MM.1S (cell line): ENCODE measurements at regions not wholly inside any gene's neighbourhood (a gene's known extent, or its start where the extent isn't known, plus 50 kb on each side); places are given as distances from the start of the nearest gene placed in this dataset.

Source experiments
- DNase-seq: peaks from one replicate; pipeline ENCODE4 v3.0.0-alpha.2; 2015
- H2AFZ ChIP-seq: fragments of 300-600 bp; sonication (generic); 2 replicates; pipeline ENCODE4 v1.6.0; 2016; ENCODE audit warnings: antibody characterized with exemption, low read length
- H3F3A ChIP-seq: fragments of 300-600 bp; sonication (generic); 2 replicates; pipeline ENCODE4 v1.6.1; 2016; ENCODE audit warnings: mild to moderate bottlenecking, antibody characterized with exemption, low read length, moderate library complexity, mixed read lengths; ENCODE audit not compliant: insufficient read depth
- H3K27ac ChIP-seq: fragments of 300-600 bp; sonication (generic); 2 replicates; pipeline ENCODE4 v1.5.1; 2016; ENCODE audit warnings: mild to moderate bottlenecking, low read length
- H3K27me3 ChIP-seq: fragments of 300-600 bp; sonication (generic); replicated peaks from 2 replicates; pipeline ENCODE4 v1.6.0; 2016; ENCODE audit warnings: low read length; ENCODE audit not compliant: insufficient read depth
- H3K36me3 ChIP-seq: fragments of 300-600 bp; sonication (generic); replicated peaks from 2 replicates; pipeline ENCODE4 v1.6.1; 2016; ENCODE audit warnings: mild to moderate bottlenecking, low read length, mixed read lengths; ENCODE audit not compliant: insufficient read depth
- H3K4me1 ChIP-seq: fragments of 300-600 bp; sonication (generic); 2 replicates; pipeline ENCODE4 v1.6.1; 2016; ENCODE audit warnings: low read length, mixed read lengths
- H3K4me2 ChIP-seq: fragments of 300-600 bp; sonication (generic); 2 replicates; pipeline ENCODE4 v1.6.0; 2016; ENCODE audit warnings: low read depth, low read length
- H3K4me3 ChIP-seq: fragments of 300-600 bp; sonication (generic); 2 replicates; pipeline ENCODE4 v1.5.1; 2016; ENCODE audit warnings: low read length, mixed read lengths
- H3K79me2 ChIP-seq: fragments of 300-600 bp; sonication (generic); 2 replicates; pipeline ENCODE4 v1.6.1; 2016; ENCODE audit warnings: mixed run types, low read length, mixed read lengths
- H3K9ac ChIP-seq: fragments of 300-600 bp; sonication (generic); 2 replicates; pipeline ENCODE4 v1.6.1; 2016; ENCODE audit warnings: low read length, mixed read lengths
- H3K9me2 ChIP-seq: fragments of 300-600 bp; sonication (generic); replicated peaks from 2 replicates; pipeline ENCODE4 v1.6.1; 2016; ENCODE audit warnings: mild to moderate bottlenecking, low read length, mixed read lengths; ENCODE audit not compliant: insufficient read depth
- H3K9me3 ChIP-seq: fragments of 300-600 bp; sonication (generic); replicated peaks from 2 replicates; pipeline ENCODE4 v1.6.1; 2016; ENCODE audit warnings: mild to moderate bottlenecking, low read length, mixed read lengths; ENCODE audit not compliant: insufficient read depth
- H4K20me1 ChIP-seq: fragments of 300-600 bp; sonication (generic); 2 replicates; pipeline ENCODE4 v1.6.1; 2016; ENCODE audit warnings: mild to moderate bottlenecking, low read length, moderate library complexity, mixed read lengths; ENCODE audit not compliant: insufficient read depth
- CTCF ChIP-seq: fragments of 300-600 bp; sonication (generic); IDR thresholded peaks from 2 replicates; pipeline ENCODE4 v1.5.1; 2016; ENCODE audit warnings: antibody characterized with exemption, low read length, mixed read lengths
- EZH2 ChIP-seq: fragments of 300-600 bp; sonication (generic); optimal IDR thresholded peaks from 2 replicates; pipeline ENCODE3; 2017; ENCODE audit warnings: low read depth, mild to moderate bottlenecking, antibody characterized with exemption, low read length, mixed read lengths
- EZH2phosphoT487 ChIP-seq: fragments of 300-600 bp; sonication (generic); IDR thresholded peaks from 2 replicates; pipeline ENCODE4 v1.6.1; 2018; ENCODE audit warnings: antibody characterized with exemption, low read length

DNA sequence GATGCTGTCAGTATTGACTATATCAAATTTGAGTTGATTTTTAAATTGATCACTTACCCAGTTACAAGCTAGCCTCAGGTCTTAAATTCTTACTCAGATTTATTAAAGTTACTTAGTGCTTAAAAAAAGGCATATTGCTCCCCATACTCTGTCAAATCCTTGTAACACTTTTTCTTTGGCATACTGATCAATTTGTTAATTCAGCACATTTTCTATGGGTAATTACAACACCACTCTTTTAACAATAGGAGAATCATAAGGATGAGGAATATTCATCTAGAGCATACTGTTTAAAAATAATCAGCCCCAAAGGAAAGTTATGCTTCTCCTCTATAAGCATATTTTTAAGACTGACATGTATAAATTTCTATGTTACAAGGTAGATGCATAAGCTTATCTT lies 482.5 kb downstream of the PABPC4L start:
- no peaks in the 10 kb centered on the region for H3K4me1 ChIP-seq
- H3K9me3 ChIP-seq: no peaks in the 10 kb centered on the region
- H4K20me1 ChIP-seq: no peaks in the 10 kb centered on the region
- H3K27me3 ChIP-seq: no peaks in the 10 kb centered on the region
- H3K4me2 ChIP-seq: no peak overlapping the region
- no peak for DNase-seq
- no peaks in the 10 kb centered on the region for H3K9me2 ChIP-seq
- TF ChIP-seq EZH2: no peak
- TF ChIP-seq EZH2phosphoT487: no peak
- TF ChIP-seq CTCF: no peak
- H3K4me3 ChIP-seq: no peak overlapping the region
- H3K9ac ChIP-seq: no peak overlapping the region
- no peak overlapping the region for H2AFZ ChIP-seq
- H3F3A ChIP-seq: no peaks in the 10 kb centered on the region
- no peaks in the 10 kb centered on the region for H3K36me3 ChIP-seq
- H3K27ac ChIP-seq: no peak overlapping the region
- no peaks in the 10 kb centered on the region for H3K79me2 ChIP-seq

GRCh38 chr4:133714211-133714610 lies 487.4 kb downstream of the PABPC4L start:
- TF ChIP-seq CTCF: no peak
- TF ChIP-seq EZH2: no peak
- no peak for TF ChIP-seq EZH2phosphoT487
- Histone ChIP-seq H3K27me3 (no peaks in the 10 kb centered on the region), H3F3A (no peaks in the 10 kb centered on the region), H4K20me1 (no peaks in the 10 kb centered on the region; the same call in 1 of the 2 replicates), H3K4me2 (no peak overlapping the region), H3K9me2 (no peaks in the 10 kb centered on the region), H3K4me3 (no peak overlapping the region), H3K9ac (no peak overlapping the region), H3K4me1 (no peaks in the 10 kb centered on the region), H3K9me3 (no peaks in the 10 kb centered on the region), H3K79me2 (no peaks in the 10 kb centered on the region), H3K36me3 (no peaks in the 10 kb centered on the region), H2AFZ (no peak overlapping the region), H3K27ac (no peak overlapping the region)
- DNase-seq: no peak

DNA sequence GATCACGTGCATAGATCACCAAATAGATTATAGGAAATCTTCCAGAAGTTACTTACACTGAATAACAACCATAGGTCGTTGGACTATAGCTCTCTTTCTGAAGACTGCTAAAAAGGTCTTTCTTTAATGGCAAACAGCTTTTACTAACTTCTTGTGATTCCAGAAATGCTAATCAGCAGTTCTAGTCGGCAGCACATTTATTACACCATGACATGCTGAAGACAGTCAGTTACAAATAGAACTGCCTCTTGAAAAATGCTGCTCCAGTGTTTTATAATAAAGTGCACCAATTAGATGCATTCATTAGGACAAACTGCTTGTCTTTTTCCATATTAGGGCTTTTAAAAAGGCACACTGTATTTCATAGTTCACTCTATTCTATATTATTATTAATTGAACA lies 488.2 kb downstream of the PABPC4L start:
- Histone ChIP-seq H3K4me2 (no peak overlapping the region), H3K4me1 (no peaks in the 10 kb centered on the region), H2AFZ (no peak overlapping the region), H4K20me1 (no peaks in the 10 kb centered on the region; the same call in 1 of the 2 replicates), H3F3A (no peaks in the 10 kb centered on the region), H3K9ac (no peak overlapping the region), H3K9me2 (no peaks in the 10 kb centered on the region), H3K79me2 (no peaks in the 10 kb centered on the region), H3K27ac (no peak overlapping the region), H3K36me3 (no peaks in the 10 kb centered on the region), H3K27me3 (no peaks in the 10 kb centered on the region), H3K4me3 (no peak overlapping the region), H3K9me3 (no peaks in the 10 kb centered on the region)
- TF ChIP-seq CTCF (no peak), EZH2 (no peak), EZH2phosphoT487 (no peak)
- no peak for DNase-seq
